PC-9 (cell line): ENCODE measurements at regions not wholly inside any gene's neighbourhood (a gene's known extent, or its start where the extent isn't known, plus 50 kb on each side); places are given as distances from the start of the nearest gene placed in this dataset.

Experiments used
- CTCF ChIP-seq: fragments of 200-600 bp; sonication (generic); conservative IDR thresholded peaks from 2 replicates; pipeline ENCODE4 v1.6.1; 2017; ENCODE audit warnings: mixed run types, antibody characterized with exemption, mild to moderate bottlenecking, moderate library complexity
- EZH2 ChIP-seq: fragments of 200-600 bp; sonication (generic); IDR thresholded peaks from 2 replicates; pipeline ENCODE4 v1.8.0; 2017; ENCODE audit warnings: antibody characterized with exemption, low read depth

- TF ChIP-seq CTCF, result no peak
- no peak for TF ChIP-seq EZH2
Observed at GRCh38 chr18:40179729-40180461, 1775.1 kb upstream of the PIK3C3 start.
